ENCODE measurements at regions not wholly inside any gene's neighbourhood (a gene's known extent, or its start where the extent isn't known, plus 50 kb on each side); places are given as distances from the start of the nearest gene placed in this dataset.

DNA sequence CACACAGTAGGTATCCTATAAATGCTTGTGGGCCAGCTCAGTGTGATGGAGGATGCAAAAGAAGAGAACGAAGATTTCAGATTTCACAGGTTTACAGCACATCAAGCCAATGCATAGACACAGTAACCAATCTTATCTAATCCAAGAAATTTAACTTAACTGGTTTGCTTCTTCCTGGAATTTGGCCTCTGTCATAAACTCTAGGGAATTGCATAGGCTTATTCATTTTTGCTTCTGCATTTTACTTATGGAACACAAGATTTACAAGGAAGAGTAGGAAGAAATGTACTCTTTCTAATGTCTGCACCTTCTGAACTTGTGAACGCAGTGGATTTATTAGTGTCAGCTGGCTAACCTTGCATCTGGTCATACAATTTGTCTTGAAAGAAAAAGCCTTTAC lies 389.4 kb upstream of the NPVF start:
- TF ChIP-seq, protein P1, sequence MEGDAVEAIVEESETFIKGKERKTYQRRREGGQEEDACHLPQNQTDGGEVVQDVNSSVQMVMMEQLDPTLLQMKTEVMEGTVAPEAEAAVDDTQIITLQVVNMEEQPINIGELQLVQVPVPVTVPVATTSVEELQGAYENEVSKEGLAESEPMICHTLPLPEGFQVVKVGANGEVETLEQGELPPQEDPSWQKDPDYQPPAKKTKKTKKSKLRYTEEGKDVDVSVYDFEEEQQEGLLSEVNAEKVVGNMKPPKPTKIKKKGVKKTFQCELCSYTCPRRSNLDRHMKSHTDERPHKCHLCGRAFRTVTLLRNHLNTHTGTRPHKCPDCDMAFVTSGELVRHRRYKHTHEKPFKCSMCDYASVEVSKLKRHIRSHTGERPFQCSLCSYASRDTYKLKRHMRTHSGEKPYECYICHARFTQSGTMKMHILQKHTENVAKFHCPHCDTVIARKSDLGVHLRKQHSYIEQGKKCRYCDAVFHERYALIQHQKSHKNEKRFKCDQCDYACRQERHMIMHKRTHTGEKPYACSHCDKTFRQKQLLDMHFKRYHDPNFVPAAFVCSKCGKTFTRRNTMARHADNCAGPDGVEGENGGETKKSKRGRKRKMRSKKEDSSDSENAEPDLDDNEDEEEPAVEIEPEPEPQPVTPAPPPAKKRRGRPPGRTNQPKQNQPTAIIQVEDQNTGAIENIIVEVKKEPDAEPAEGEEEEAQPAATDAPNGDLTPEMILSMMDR (IDR thresholded peaks at IDR 0.05) = no peak
- TF ChIP-seq POLR2A (IDR thresholded peaks at IDR 0.05) = no peak
